G401.6 (cell line): ENCODE measurements at regions not wholly inside any gene's neighbourhood (a gene's known extent, or its start where the extent isn't known, plus 50 kb on each side); places are given as distances from the start of the nearest gene placed in this dataset.

Source experiments
- FAIRE-seq: peaks from 2 replicates; lab custom pipeline; 2012; peaks lifted over from hg19 to GRCh38; lab: Jason Lieb, UNC

- FAIRE-seq = no peak
Observed at GRCh38 chr10:65798133-65798532, 1127.7 kb upstream of the LRRTM3 start.

GRCh38 chr10:65802391-65802790, 1123.4 kb upstream of the LRRTM3 start:
- no peak for FAIRE-seq

GRCh38 chr10:65805511-65805910, 1120.3 kb upstream of the LRRTM3 start:
- FAIRE-seq = no peak

- no peak for FAIRE-seq
Observed at GRCh38 chr10:65805993-65806392, 1119.8 kb upstream of the LRRTM3 start.

- FAIRE-seq = no peak
Observed at GRCh38 chr10:65808687-65809333, 1117.0 kb upstream of the LRRTM3 start.

- no peak for FAIRE-seq
Observed at GRCh38 chr10:65811931-65812525, 1113.8 kb upstream of the LRRTM3 start.

- FAIRE-seq = no peak
Observed at GRCh38 chr10:65816536-65816935, 1109.3 kb upstream of the LRRTM3 start.

- no peak for FAIRE-seq
Observed at GRCh38 chr10:65818990-65819389, 1106.8 kb upstream of the LRRTM3 start.

- no peak for FAIRE-seq
Observed at GRCh38 chr10:65827359-65827758, 1098.5 kb upstream of the LRRTM3 start.

GRCh38 chr10:65838811-65839210, 1087.0 kb upstream of the LRRTM3 start:
- no peak for FAIRE-seq

- FAIRE-seq = no peak
Observed at GRCh38 chr10:65843203-65843602, 1082.6 kb upstream of the LRRTM3 start.

- no peak for FAIRE-seq
Observed at GRCh38 chr10:65845916-65846315, 1079.9 kb upstream of the LRRTM3 start.

GRCh38 chr10:65846541-65846940, 1079.3 kb upstream of the LRRTM3 start:
- no peak for FAIRE-seq

GRCh38 chr10:65846949-65847348, 1078.9 kb upstream of the LRRTM3 start:
- FAIRE-seq = no peak

- no peak for FAIRE-seq
Observed at GRCh38 chr10:65847436-65848230, 1078.2 kb upstream of the LRRTM3 start.

- no peak for FAIRE-seq
Observed at GRCh38 chr10:65858841-65859240, 1067.0 kb upstream of the LRRTM3 start.

GRCh38 chr10:65861249-65861648, 1064.6 kb upstream of the LRRTM3 start:
- FAIRE-seq = no peak
